Nephron progenitor cell (in vitro differentiated cells): ENCODE measurements at regions not wholly inside any gene's neighbourhood (a gene's known extent, or its start where the extent isn't known, plus 50 kb on each side); places are given as distances from the start of the nearest gene placed in this dataset.

Source experiments
- DNase-seq: peaks from one replicate; pipeline ENCODE4 v3.0.0; 2021
- H3K27ac Mint-ChIP-seq: 2 replicates; pipeline ENCODE4 v1.8.0; 2021; ENCODE audit warnings: mild to moderate bottlenecking, moderate library complexity, mixed read lengths
- H3K27me3 Mint-ChIP-seq: 2 replicates; pipeline ENCODE4 v1.8.0; 2021; ENCODE audit warnings: mild to moderate bottlenecking, low read depth, mixed read lengths; ENCODE audit not compliant: poor library complexity
- H3K36me3 Mint-ChIP-seq: 2 replicates; pipeline ENCODE4 v1.8.0; 2021; ENCODE audit warnings: low read depth, mixed read lengths
- H3K4me1 Mint-ChIP-seq: 2 replicates; pipeline ENCODE4 v1.8.0; 2021; ENCODE audit warnings: mixed read lengths
- H3K4me3 Mint-ChIP-seq: 2 replicates; pipeline ENCODE4 v1.8.0; 2021; ENCODE audit warnings: mild to moderate bottlenecking, moderate library complexity, mixed read lengths
- H3K9me3 Mint-ChIP-seq: 2 replicates; pipeline ENCODE4 v1.8.0; 2021; ENCODE audit warnings: mild to moderate bottlenecking, moderate library complexity, mixed read lengths
- CTCF ChIP-seq: fragments of 200-600 bp; sonication (generic); IDR thresholded peaks from 2 replicates; pipeline ENCODE4 v1.5.0; 2021; ENCODE audit warnings: antibody characterized with exemption

- peaks cover 48% of the 10 kb centered on the region for H3K4me1 Mint-ChIP-seq
- DNase-seq = peak; percentile 75
- peaks cover 4% of the 10 kb centered on the region for H3K27me3 Mint-ChIP-seq
- H3K4me3 Mint-ChIP-seq = peak overlapping the region; percentile 89
- no peaks in the 10 kb centered on the region for H3K36me3 Mint-ChIP-seq
- no peak overlapping the region for H3K27ac Mint-ChIP-seq
- no peak for TF ChIP-seq CTCF
- H3K9me3 Mint-ChIP-seq = no peaks in the 10 kb centered on the region
Observed at GRCh38 chr18:55779691-55780585, 191.9 kb upstream of the TCF4 start.

GRCh38 chr18:55778788-55779690, 191.0 kb upstream of the TCF4 start:
- no peak for DNase-seq
- H3K27me3 Mint-ChIP-seq = peaks cover 4% of the 10 kb centered on the region

GRCh38 chr18:55777666-55778304, 189.8 kb upstream of the TCF4 start:
- Mint-ChIP-seq H3K36me3 (no peaks in the 10 kb centered on the region), H3K27me3 (peaks cover 4% of the 10 kb centered on the region), H3K27ac (no peak overlapping the region), H3K9me3 (no peaks in the 10 kb centered on the region), H3K4me3 (no peak overlapping the region), H3K4me1 (peaks cover 61% of the 10 kb centered on the region)
- TF ChIP-seq CTCF = no peak
- DNase-seq = no peak

More at GRCh38 chr18:55778788-55779690, 191.0 kb upstream of the TCF4 start:
- peak overlapping the region; percentile 89 for H3K4me3 Mint-ChIP-seq
- H3K36me3 Mint-ChIP-seq = no peaks in the 10 kb centered on the region
- H3K4me1 Mint-ChIP-seq = peaks cover 57% of the 10 kb centered on the region
- H3K27ac Mint-ChIP-seq = no peak overlapping the region
- TF ChIP-seq CTCF = no peak
- no peaks in the 10 kb centered on the region for H3K9me3 Mint-ChIP-seq

- Mint-ChIP-seq H3K27me3 (peaks cover 4% of the 10 kb centered on the region), H3K36me3 (no peaks in the 10 kb centered on the region)
Observed at GRCh38 chr18:55775972-55776371, 188.0 kb upstream of the TCF4 start.

GRCh38 chr18:55774505-55774904, 186.5 kb upstream of the TCF4 start:
- DNase-seq = no peak
- no peaks in the 10 kb centered on the region for H3K36me3 Mint-ChIP-seq
- TF ChIP-seq CTCF = no peak
- H3K27ac Mint-ChIP-seq = no peak overlapping the region
- peaks cover 43% of the 10 kb centered on the region for H3K4me1 Mint-ChIP-seq
- H3K9me3 Mint-ChIP-seq = no peaks in the 10 kb centered on the region
- no peaks in the 10 kb centered on the region for H3K27me3 Mint-ChIP-seq
- H3K4me3 Mint-ChIP-seq = no peak overlapping the region

More at GRCh38 chr18:55775972-55776371, 188.0 kb upstream of the TCF4 start:
- Mint-ChIP-seq H3K4me3 (no peak overlapping the region), H3K27ac (peak overlapping the region; percentile 48), H3K4me1 (peaks cover 51% of the 10 kb centered on the region), H3K9me3 (no peaks in the 10 kb centered on the region)
- no peak for DNase-seq
- no peak for TF ChIP-seq CTCF
